ENCODE measurements at regions not wholly inside any gene's neighbourhood (a gene's known extent, or its start where the extent isn't known, plus 50 kb on each side); places are given as distances from the start of the nearest gene placed in this dataset.

GRCh38 chr2:149725234-149725633, 137.7 kb upstream of the MMADHC start:
- H3T11ph ChIP-seq (ENCODE audit: low read length) = no peak overlapping the region
- H3K23ac ChIP-seq (ENCODE audit: insufficient read length, low read depth, low read length) = no peak overlapping the region
- H3K4me2 ChIP-seq (ENCODE audit: insufficient read depth, insufficient read length, low read length) = no peak overlapping the region
- H2AFZ ChIP-seq (ENCODE audit: low read length) = no peak overlapping the region
- no peak for TF ChIP-seq CTCF (conservative IDR thresholded peaks at IDR 0.05)
- no peak for DNase-seq
- H4K5ac ChIP-seq (ENCODE audit: insufficient read length, low read depth, low read length) = no peak overlapping the region
- no peaks in the 10 kb centered on the region for H3K9me3 ChIP-seq (ENCODE audit: control insufficient read depth, low read depth, low read length)
- H3K9ac ChIP-seq (ENCODE audit: extremely low read depth, insufficient read length, low read length) = no peak overlapping the region
- H3K27me3 Mint-ChIP-seq (ENCODE audit: low read depth) = no peaks in the 10 kb centered on the region
- H2BK120ac ChIP-seq (ENCODE audit: low read depth, low read length, poor library complexity, severe bottlenecking) = no peak overlapping the region
- no peak overlapping the region for H2BK5ac ChIP-seq (ENCODE audit: insufficient read length, low read length)
- no peaks in the 10 kb centered on the region for H3K4me1 Mint-ChIP-seq
- no peaks in the 10 kb centered on the region for H3K79me2 ChIP-seq (ENCODE audit: insufficient read depth, low read length)
- H3K79me1 ChIP-seq (ENCODE audit: insufficient read depth, low read depth, low read length, poor library complexity, severe bottlenecking) = no peaks in the 10 kb centered on the region
- no CpG with 5 or more reads among the region's 2 CpGs for WGBS (ENCODE audit: extremely low coverage, insufficient read length, low lambda C conversion rate)
- no peak overlapping the region for H2BK15ac ChIP-seq (ENCODE audit: low read depth, low read length)
- no peaks in the 10 kb centered on the region for H3K4me1 ChIP-seq (ENCODE audit: insufficient read depth, low read length)
- H2BK12ac ChIP-seq (ENCODE audit: insufficient read length, low read depth, low read length) = no peak overlapping the region
- no peak overlapping the region for H3K14ac ChIP-seq (ENCODE audit: insufficient read depth, low read length)
- no peak overlapping the region for H4K91ac ChIP-seq (ENCODE audit: insufficient read length, low read depth, low read length)
- no peaks in the 10 kb centered on the region for H3K36me3 Mint-ChIP-seq (ENCODE audit: insufficient read depth in 1 of 3, low read depth in 3 of 3)
- no peak overlapping the region for H4K8ac ChIP-seq (replicated peaks; ENCODE audit: insufficient read length, low read depth, low read length)
- H3K27ac Mint-ChIP-seq = no peak overlapping the region
- no peaks in the 10 kb centered on the region for H3K23me2 ChIP-seq (ENCODE audit: insufficient read length, low read depth, low read length, poor library complexity, severe bottlenecking)
- no peak overlapping the region for H3K56ac ChIP-seq (ENCODE audit: insufficient read length, low read depth, low read length)
- H4K20me1 ChIP-seq (ENCODE audit: control insufficient read depth, insufficient read depth, insufficient read length) = no peaks in the 10 kb centered on the region
- no peak overlapping the region for H2AK5ac ChIP-seq (ENCODE audit: insufficient read length, low read length)
- no peak overlapping the region for H2BK20ac ChIP-seq (ENCODE audit: low read depth, low read length, poor library complexity, severe bottlenecking)
- no peaks in the 10 kb centered on the region for H3K9me3 Mint-ChIP-seq
- no peak overlapping the region for H3K4ac ChIP-seq (ENCODE audit: low read depth, low read length)
- no peak overlapping the region for H3K27ac ChIP-seq (ENCODE audit: insufficient read length, low read depth, low read length)
- no peak overlapping the region for H3K4me3 Mint-ChIP-seq
- H3K18ac ChIP-seq (ENCODE audit: insufficient read length, low read depth, low read length) = no peak overlapping the region
- H3K27me3 ChIP-seq (ENCODE audit: insufficient read depth, low read length) = no peaks in the 10 kb centered on the region
